PFSK-1 (cell line): ENCODE measurements at regions not wholly inside any gene's neighbourhood (a gene's known extent, or its start where the extent isn't known, plus 50 kb on each side); places are given as distances from the start of the nearest gene placed in this dataset.

Experiments
- FOXP2 ChIP-seq: optimal IDR thresholded peaks from 2 replicates; pipeline ENCODE3; 2011; ENCODE audit warnings: borderline replicate concordance, control low read depth, inconsistent platforms; ENCODE audit not compliant: insufficient read depth; ENCODE audit errors: extremely low read length, extremely low read depth
- POLR2AphosphoS5 ChIP-seq: IDR thresholded peaks from 2 replicates; pipeline ENCODE4 v1.6.1; 2012; ENCODE audit warnings: low read depth, mild to moderate bottlenecking, control low read depth, low read length, moderate library complexity
- SIN3A ChIP-seq: IDR thresholded peaks from 2 replicates; pipeline ENCODE4 v1.6.1; 2012; ENCODE audit warnings: mild to moderate bottlenecking, low read length, moderate library complexity, borderline replicate concordance; ENCODE audit not compliant: insufficient read depth
- TAF1 ChIP-seq: IDR thresholded peaks from 2 replicates; pipeline ENCODE4 v1.6.1; 2012; ENCODE audit warnings: low read length, control low read depth, borderline replicate concordance; ENCODE audit not compliant: insufficient read depth
- TF ChIP-seq, protein P1 (sequence below), 2 experiments: IDR thresholded peaks; 2 replicates each; pipeline versions ENCODE4 v1.6.1 to v1.8.0; 2011 to 2012; ENCODE audit warnings: low read depth in 2 of 2, low read length in 2 of 2, control low read depth in 1 of 2, inconsistent platforms in 1 of 2, mild to moderate bottlenecking in 1 of 2, moderate library complexity in 1 of 2; ENCODE audit not compliant: insufficient read depth in 1 of 2

DNA sequence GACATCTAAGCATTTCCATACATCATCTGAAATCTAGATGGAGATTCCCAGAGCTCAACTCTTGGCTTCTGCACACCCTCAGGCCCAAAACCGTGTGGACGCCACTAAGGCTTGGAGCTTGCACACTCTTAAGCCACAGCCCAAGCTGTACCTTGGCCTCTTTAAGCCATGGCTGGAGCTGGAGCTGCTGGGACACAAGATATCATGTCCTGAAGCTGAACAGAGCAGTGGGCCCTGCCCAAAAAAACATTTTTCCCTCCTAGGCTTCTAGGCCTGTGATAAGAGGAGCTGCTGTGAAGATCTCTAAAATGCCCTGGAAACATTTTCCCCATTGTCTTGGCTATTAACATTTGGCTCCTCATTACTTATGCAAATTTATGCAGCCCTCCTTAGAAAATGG, 188.7 kb upstream of the MBNL1 start:
- TF ChIP-seq, protein P1, sequence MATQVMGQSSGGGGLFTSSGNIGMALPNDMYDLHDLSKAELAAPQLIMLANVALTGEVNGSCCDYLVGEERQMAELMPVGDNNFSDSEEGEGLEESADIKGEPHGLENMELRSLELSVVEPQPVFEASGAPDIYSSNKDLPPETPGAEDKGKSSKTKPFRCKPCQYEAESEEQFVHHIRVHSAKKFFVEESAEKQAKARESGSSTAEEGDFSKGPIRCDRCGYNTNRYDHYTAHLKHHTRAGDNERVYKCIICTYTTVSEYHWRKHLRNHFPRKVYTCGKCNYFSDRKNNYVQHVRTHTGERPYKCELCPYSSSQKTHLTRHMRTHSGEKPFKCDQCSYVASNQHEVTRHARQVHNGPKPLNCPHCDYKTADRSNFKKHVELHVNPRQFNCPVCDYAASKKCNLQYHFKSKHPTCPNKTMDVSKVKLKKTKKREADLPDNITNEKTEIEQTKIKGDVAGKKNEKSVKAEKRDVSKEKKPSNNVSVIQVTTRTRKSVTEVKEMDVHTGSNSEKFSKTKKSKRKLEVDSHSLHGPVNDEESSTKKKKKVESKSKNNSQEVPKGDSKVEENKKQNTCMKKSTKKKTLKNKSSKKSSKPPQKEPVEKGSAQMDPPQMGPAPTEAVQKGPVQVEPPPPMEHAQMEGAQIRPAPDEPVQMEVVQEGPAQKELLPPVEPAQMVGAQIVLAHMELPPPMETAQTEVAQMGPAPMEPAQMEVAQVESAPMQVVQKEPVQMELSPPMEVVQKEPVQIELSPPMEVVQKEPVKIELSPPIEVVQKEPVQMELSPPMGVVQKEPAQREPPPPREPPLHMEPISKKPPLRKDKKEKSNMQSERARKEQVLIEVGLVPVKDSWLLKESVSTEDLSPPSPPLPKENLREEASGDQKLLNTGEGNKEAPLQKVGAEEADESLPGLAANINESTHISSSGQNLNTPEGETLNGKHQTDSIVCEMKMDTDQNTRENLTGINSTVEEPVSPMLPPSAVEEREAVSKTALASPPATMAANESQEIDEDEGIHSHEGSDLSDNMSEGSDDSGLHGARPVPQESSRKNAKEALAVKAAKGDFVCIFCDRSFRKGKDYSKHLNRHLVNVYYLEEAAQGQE (IDR thresholded peaks at IDR 0.05; ENCODE audit: insufficient read depth in 1 of 2, low read depth in 2 of 2, low read length in 2 of 2): no peak
- no peak for TF ChIP-seq POLR2AphosphoS5
- TF ChIP-seq SIN3A: no peak
- TF ChIP-seq TAF1: no peak
- no peak for TF ChIP-seq FOXP2

GRCh38 chr3:152083135-152083534, 185.6 kb upstream of the MBNL1 start:
- TF ChIP-seq POLR2AphosphoS5: no peak
- TF ChIP-seq FOXP2: no peak
- TF ChIP-seq, protein P1 (IDR thresholded peaks at IDR 0.05; ENCODE audit: insufficient read depth in 1 of 2, low read depth in 2 of 2, low read length in 2 of 2): no peak
- no peak for TF ChIP-seq TAF1

GRCh38 chr3:152084441-152085158, 184.1 kb upstream of the MBNL1 start:
- TF ChIP-seq, protein P1 (IDR thresholded peaks at IDR 0.05; ENCODE audit: insufficient read depth in 1 of 2, low read depth in 2 of 2, low read length in 2 of 2): no peak
- TF ChIP-seq TAF1 (no peak), SIN3A (no peak), POLR2AphosphoS5 (no peak), FOXP2 (no peak)

GRCh38 chr3:152087153-152087552, 181.6 kb upstream of the MBNL1 start:
- no peak for TF ChIP-seq TAF1
- TF ChIP-seq POLR2AphosphoS5: no peak
- TF ChIP-seq, protein P1 (IDR thresholded peaks at IDR 0.05; ENCODE audit: insufficient read depth in 1 of 2, low read depth in 2 of 2, low read length in 2 of 2): no peak
- TF ChIP-seq SIN3A: no peak
- no peak for TF ChIP-seq FOXP2
